ENCODE measurements at regions not wholly inside any gene's neighbourhood (a gene's known extent, or its start where the extent isn't known, plus 50 kb on each side); places are given as distances from the start of the nearest gene placed in this dataset.

- TF ChIP-seq CTCF (IDR thresholded peaks at IDR 0.05) = no peak
- TF ChIP-seq POLR2A (IDR thresholded peaks at IDR 0.05) = no peak
Measured at GRCh38 chr12:97408363-97408762, 54.2 kb upstream of the RMST start.
